ENCODE measurements at regions not wholly inside any gene's neighbourhood (a gene's known extent, or its start where the extent isn't known, plus 50 kb on each side); places are given as distances from the start of the nearest gene placed in this dataset.

GRCh38 chr13:95471960-95472359 lies 80.6 kb upstream of the CLDN10 start:
- Mint-ChIP-seq H3K9me3 (no peaks in the 10 kb centered on the region), H3K36me3 (no peaks in the 10 kb centered on the region), H3K4me1 (peaks cover 4% of the 10 kb centered on the region), H3K4me3 (no peak overlapping the region), H3K27ac (no peak overlapping the region), H3K27me3 (ENCODE audit: insufficient read depth, low read depth) (no peaks in the 10 kb centered on the region)
- H3F3A ChIP-seq (ENCODE audit: low read depth): no peaks in the 10 kb centered on the region
- H3K36me3 ChIP-seq: no peaks in the 10 kb centered on the region
- no peaks in the 10 kb centered on the region for H4K20me1 ChIP-seq (ENCODE audit: low read depth)
- H3K9ac ChIP-seq: no peak overlapping the region
- no peaks in the 10 kb centered on the region for H3K9me3 ChIP-seq (ENCODE audit: low read depth)
- no peak overlapping the region for H3K27ac ChIP-seq
- H2AFZ ChIP-seq (replicated peaks): no peak overlapping the region
- H3K4me1 ChIP-seq: peaks cover 10% of the 10 kb centered on the region
- H3K79me2 ChIP-seq (ENCODE audit: low read depth): no peaks in the 10 kb centered on the region
- H3K4me3 ChIP-seq: no peak overlapping the region
- no peaks in the 10 kb centered on the region for H3K27me3 ChIP-seq
- DNase-seq (ENCODE audit: low spot score): no peak
- H3K4me2 ChIP-seq: no peak overlapping the region
- TF ChIP-seq EZH2phosphoT487 (IDR thresholded peaks at IDR 0.05) (no peak), EZH2 (IDR thresholded peaks at IDR 0.05) (no peak), CTCF (IDR thresholded peaks at IDR 0.05) (no peak)

- Mint-ChIP-seq H3K36me3 (no peaks in the 10 kb centered on the region), H3K4me1 (peaks cover 4% of the 10 kb centered on the region), H3K9me3 (no peaks in the 10 kb centered on the region), H3K27me3 (ENCODE audit: insufficient read depth, low read depth) (no peaks in the 10 kb centered on the region), H3K27ac (no peak overlapping the region), H3K4me3 (no peak overlapping the region)
- TF ChIP-seq EZH2 (IDR thresholded peaks at IDR 0.05) (no peak), CTCF (IDR thresholded peaks at IDR 0.05) (peak; percentile 17)
- Histone ChIP-seq H3K27me3 (no peaks in the 10 kb centered on the region), H3K9ac (no peak overlapping the region), H3K9me3 (ENCODE audit: low read depth) (no peaks in the 10 kb centered on the region), H3K4me2 (no peak overlapping the region), H3K36me3 (no peaks in the 10 kb centered on the region), H3K27ac (no peak overlapping the region), H3K4me1 (peaks cover 10% of the 10 kb centered on the region), H3K4me3 (no peak overlapping the region), H4K20me1 (ENCODE audit: low read depth) (no peaks in the 10 kb centered on the region), H3K79me2 (ENCODE audit: low read depth) (no peaks in the 10 kb centered on the region), H3F3A (ENCODE audit: low read depth) (no peaks in the 10 kb centered on the region), H2AFZ (replicated peaks) (peak overlapping the region; percentile 18)
- DNase-seq (ENCODE audit: low spot score): peak; percentile 35
These were observed 77.5 kb upstream of the CLDN10 start for GRCh38 chr13:95474992-95475391.

GRCh38 chr13:95477187-95477586 lies 75.3 kb upstream of the CLDN10 start:
- no peak overlapping the region for H3K27ac ChIP-seq
- TF ChIP-seq CTCF (IDR thresholded peaks at IDR 0.05) (no peak), EZH2 (IDR thresholded peaks at IDR 0.05) (no peak), EZH2phosphoT487 (IDR thresholded peaks at IDR 0.05) (no peak)
- Mint-ChIP-seq H3K4me1 (no peaks in the 10 kb centered on the region), H3K27me3 (ENCODE audit: insufficient read depth, low read depth) (no peaks in the 10 kb centered on the region), H3K4me3 (no peak overlapping the region), H3K36me3 (no peaks in the 10 kb centered on the region), H3K9me3 (no peaks in the 10 kb centered on the region), H3K27ac (no peak overlapping the region)
- H3K4me3 ChIP-seq: no peak overlapping the region
- H3K9ac ChIP-seq: no peak overlapping the region
- no peak overlapping the region for H2AFZ ChIP-seq (replicated peaks)
- no peaks in the 10 kb centered on the region for H3K79me2 ChIP-seq (ENCODE audit: low read depth)
- H3K9me3 ChIP-seq (ENCODE audit: low read depth): no peaks in the 10 kb centered on the region
- DNase-seq (ENCODE audit: low spot score): no peak
- no peaks in the 10 kb centered on the region for H3K36me3 ChIP-seq
- no peak overlapping the region for H3K4me2 ChIP-seq
- H4K20me1 ChIP-seq (ENCODE audit: low read depth): no peaks in the 10 kb centered on the region
- H3F3A ChIP-seq (ENCODE audit: low read depth): no peaks in the 10 kb centered on the region
- no peaks in the 10 kb centered on the region for H3K27me3 ChIP-seq
- H3K4me1 ChIP-seq: peaks cover 10% of the 10 kb centered on the region

- H3K9me3 Mint-ChIP-seq: no peaks in the 10 kb centered on the region
- H3K27ac ChIP-seq: no peak overlapping the region
- H3K36me3 Mint-ChIP-seq: no peaks in the 10 kb centered on the region
- H3K79me2 ChIP-seq (ENCODE audit: low read depth): no peaks in the 10 kb centered on the region
- H3K36me3 ChIP-seq: no peaks in the 10 kb centered on the region
- H3K4me2 ChIP-seq: no peak overlapping the region
- no peaks in the 10 kb centered on the region for H3K9me3 ChIP-seq (ENCODE audit: low read depth)
- H3K4me3 Mint-ChIP-seq: no peak overlapping the region
- H4K20me1 ChIP-seq (ENCODE audit: low read depth): no peaks in the 10 kb centered on the region
- TF ChIP-seq EZH2phosphoT487 (IDR thresholded peaks at IDR 0.05): no peak
- TF ChIP-seq CTCF (IDR thresholded peaks at IDR 0.05): no peak
- TF ChIP-seq EZH2 (IDR thresholded peaks at IDR 0.05): no peak
- peaks cover 5% of the 10 kb centered on the region for H3K4me1 ChIP-seq
- DNase-seq (ENCODE audit: low spot score): no peak
- H2AFZ ChIP-seq (replicated peaks): no peak overlapping the region
- H3K27me3 Mint-ChIP-seq (ENCODE audit: insufficient read depth, low read depth): no peaks in the 10 kb centered on the region
- H3F3A ChIP-seq (ENCODE audit: low read depth): no peaks in the 10 kb centered on the region
- H3K27me3 ChIP-seq: no peaks in the 10 kb centered on the region
- no peak overlapping the region for H3K4me3 ChIP-seq
- H3K27ac Mint-ChIP-seq: no peak overlapping the region
- no peaks in the 10 kb centered on the region for H3K4me1 Mint-ChIP-seq
- no peak overlapping the region for H3K9ac ChIP-seq
These were observed 72.8 kb upstream of the CLDN10 start for GRCh38 chr13:95479731-95480130.

Measured in neural progenitor cell (in vitro differentiated cells).